Astrocyte of the cerebellum (primary cell): ENCODE measurements at regions not wholly inside any gene's neighbourhood (a gene's known extent, or its start where the extent isn't known, plus 50 kb on each side); places are given as distances from the start of the nearest gene placed in this dataset.
"Not testable (repeated sequence)": the region's sequence is repeated elsewhere in the genome, so short reads cannot be mapped to it uniquely, and the experiment has no call there.

Experiments
- DNase-seq: peaks from one replicate; pipeline ENCODE4 v3.0.0-alpha.2; 2011; ENCODE audit warnings: low read depth
- H3K4me3 ChIP-seq: 2 replicates; pipeline ENCODE4 v1.5.1; 2011; ENCODE audit warnings: mild to moderate bottlenecking, low read depth, low read length, moderate library complexity
- in situ Hi-C: cut with HindIII; loops from 2 replicates; pipeline ENCODE4 v1.10.0; 2017; ENCODE audit warnings: low sequenced_read_pairs
- TF ChIP-seq, protein P1 (sequence below): IDR thresholded peaks from 2 replicates; pipeline ENCODE4 v1.5.1; 2012; ENCODE audit warnings: low read length, low read depth, moderate library complexity, mild to moderate bottlenecking; ENCODE audit errors: missing control alignments

DNA sequence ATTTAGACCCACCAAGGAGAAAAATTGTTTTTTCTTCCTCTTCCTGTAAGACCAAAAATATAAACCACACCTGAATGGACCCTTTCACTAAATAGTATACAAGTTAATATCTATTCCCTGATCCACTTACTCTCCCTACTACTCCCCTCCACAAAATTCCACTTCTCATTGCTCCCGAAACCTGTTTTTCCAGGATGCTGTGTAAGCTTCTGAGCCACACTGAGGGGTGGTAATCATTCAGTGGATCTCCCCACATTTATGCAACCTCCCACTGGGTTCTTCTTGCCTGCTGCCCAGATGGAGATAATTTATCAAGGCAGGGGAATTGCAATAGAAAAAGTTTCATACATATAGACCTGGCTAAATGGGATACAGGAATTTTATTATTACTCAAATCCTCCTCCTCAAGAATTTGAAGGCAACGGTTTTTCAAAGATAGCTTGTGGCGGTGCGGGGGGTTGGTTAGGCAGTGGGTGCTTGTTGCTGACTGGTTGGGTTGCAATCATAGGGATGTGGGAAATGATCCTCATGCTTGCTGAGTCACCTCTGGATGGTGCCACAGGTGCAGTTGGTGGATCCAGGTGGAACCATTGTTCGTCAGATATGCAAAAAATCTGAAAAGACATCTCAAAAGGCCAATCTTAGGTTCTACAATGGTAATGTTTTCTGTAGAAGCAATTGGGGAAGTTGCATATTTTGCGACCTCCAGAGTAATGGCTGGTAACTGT lies 970.3 kb downstream of the CNTNAP5 start:
- H3K4me3 ChIP-seq: no peak overlapping the region
- in situ Hi-C loops: loop anchor here (5.0 kb wide), 1 partner anchor 148 kb away; no protein-coding TSS in a partner anchor
- no peak for DNase-seq
- TF ChIP-seq, protein P1, sequence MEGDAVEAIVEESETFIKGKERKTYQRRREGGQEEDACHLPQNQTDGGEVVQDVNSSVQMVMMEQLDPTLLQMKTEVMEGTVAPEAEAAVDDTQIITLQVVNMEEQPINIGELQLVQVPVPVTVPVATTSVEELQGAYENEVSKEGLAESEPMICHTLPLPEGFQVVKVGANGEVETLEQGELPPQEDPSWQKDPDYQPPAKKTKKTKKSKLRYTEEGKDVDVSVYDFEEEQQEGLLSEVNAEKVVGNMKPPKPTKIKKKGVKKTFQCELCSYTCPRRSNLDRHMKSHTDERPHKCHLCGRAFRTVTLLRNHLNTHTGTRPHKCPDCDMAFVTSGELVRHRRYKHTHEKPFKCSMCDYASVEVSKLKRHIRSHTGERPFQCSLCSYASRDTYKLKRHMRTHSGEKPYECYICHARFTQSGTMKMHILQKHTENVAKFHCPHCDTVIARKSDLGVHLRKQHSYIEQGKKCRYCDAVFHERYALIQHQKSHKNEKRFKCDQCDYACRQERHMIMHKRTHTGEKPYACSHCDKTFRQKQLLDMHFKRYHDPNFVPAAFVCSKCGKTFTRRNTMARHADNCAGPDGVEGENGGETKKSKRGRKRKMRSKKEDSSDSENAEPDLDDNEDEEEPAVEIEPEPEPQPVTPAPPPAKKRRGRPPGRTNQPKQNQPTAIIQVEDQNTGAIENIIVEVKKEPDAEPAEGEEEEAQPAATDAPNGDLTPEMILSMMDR: no peak

DNA sequence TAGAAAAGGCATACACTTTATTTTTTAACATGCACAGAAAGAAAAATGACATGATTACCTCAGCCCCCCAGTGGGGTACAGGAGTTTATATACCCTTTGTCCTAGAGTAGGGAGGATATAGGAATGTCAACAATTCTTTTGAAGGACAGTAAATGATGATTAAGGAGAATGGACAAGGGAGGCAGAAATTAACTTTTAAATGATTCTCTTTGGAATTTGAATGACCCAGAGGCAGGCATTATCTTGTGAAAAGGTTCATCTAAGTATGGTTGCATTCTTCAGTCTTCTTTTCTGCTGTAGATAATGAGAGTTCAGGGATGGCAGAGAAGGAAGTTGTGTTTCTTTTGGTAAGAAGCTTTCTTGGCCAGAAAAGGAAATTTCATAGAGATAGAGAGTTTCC lies 971.3 kb downstream of the CNTNAP5 start:
- DNase-seq: no peak
- no peak overlapping the region for H3K4me3 ChIP-seq
- TF ChIP-seq, protein P1: no peak
- in situ Hi-C loops: loop anchor here (5.0 kb wide), 1 partner anchor 149 kb away; no protein-coding TSS in a partner anchor

DNA sequence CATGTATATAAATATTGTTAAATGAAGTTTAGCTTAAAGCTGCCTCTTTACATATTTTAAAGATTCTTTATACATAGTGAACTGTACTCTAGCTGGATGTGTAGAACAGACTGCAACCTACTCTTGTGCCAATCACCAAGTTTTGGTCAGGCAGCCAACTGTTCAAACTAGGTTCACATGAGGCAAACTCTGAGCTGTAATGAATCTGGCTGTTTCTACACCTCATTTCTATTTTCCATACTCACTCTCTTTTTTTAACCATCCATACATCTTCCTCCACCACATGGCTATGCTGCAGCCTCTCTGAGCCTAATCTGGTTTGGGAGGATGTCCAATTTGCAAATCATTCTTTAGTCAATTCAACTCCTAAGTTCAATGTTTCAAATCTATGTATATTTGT lies 974.8 kb downstream of the CNTNAP5 start:
- in situ Hi-C loops: loop anchor here (5.0 kb wide), 1 partner anchor 153 kb away; no protein-coding TSS in a partner anchor
- no peak overlapping the region for H3K4me3 ChIP-seq
- DNase-seq: no peak
- TF ChIP-seq, protein P1: no peak

DNA sequence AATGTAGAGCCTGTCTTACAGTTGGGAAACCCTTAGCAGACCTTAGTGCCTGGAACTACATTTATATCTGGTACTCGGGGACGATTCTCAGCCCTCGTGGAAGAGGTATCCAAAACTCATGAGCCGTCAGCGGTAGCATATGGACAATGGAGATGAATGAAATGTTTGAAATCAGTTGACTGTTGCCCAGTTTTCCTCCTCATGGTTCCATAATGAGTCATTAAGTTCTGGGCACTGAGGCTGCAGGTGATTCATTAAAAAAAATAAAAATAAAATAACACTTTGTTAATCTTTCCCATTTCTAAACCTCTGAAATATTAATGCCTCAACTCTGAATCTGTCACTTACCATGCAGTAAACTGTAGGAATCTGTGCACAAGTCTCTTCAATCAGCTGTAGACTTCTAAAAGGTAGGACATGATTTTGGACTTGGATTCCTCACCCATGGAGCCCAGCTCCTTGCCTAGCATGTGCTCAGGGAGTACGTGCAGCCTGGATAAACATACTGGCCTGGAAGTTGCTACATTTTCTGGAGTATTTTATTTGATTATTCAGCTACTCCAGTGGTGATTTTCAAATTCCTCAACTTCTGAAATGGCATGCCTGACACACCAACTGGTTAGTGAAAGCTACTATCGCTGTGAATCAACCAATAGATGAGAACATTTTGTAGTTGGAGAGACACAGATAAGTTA lies 979.2 kb downstream of the CNTNAP5 start:
- DNase-seq: no peak
- TF ChIP-seq, protein P1: no peak
- in situ Hi-C loops: no loop called here
- no peak overlapping the region for H3K4me3 ChIP-seq

DNA sequence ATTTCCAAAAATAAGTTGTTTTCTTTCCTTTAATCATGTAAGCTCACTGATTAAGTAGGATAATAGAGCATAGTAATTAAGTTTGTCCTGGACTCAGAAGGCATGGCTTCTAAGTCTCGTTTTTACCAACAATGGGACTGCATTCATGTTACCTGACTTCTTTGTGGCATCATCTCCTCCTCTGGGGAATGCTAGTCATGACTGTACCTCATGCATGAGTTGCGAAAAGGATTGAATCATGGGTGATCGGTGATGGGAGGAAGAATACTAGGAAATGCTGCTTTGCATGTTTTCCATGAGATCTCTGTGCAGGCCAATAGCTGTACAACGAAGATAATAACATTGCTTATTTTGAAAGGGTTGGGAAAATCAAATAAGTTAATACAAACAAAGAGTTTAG lies 981.6 kb downstream of the CNTNAP5 start:
- H3K4me3 ChIP-seq: no peak overlapping the region
- TF ChIP-seq, protein P1: no peak
- in situ Hi-C loops: no loop called here
- DNase-seq: no peak

DNA sequence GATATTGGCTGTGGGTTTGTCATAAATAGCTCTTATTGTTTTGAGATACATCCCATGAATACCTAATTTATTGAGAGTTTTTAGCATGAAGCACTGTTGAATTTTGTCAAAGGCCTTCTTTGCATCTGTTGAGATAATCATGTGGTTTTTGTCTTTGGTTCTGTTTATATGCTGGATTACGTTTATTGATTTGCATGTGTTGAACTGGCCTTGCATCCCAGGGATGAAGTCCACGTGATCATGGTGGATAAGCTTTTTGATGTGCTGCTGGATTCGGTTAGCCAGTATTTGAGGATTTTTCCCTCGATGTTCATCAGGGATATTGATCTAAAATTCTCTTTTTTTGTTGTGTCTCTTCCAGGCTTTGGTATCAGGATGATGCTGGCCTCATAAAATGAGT lies 1003.6 kb downstream of the CNTNAP5 start:
- H3K4me3 ChIP-seq, DNase-seq, in situ Hi-C loops: not testable (repeated sequence)

DNA sequence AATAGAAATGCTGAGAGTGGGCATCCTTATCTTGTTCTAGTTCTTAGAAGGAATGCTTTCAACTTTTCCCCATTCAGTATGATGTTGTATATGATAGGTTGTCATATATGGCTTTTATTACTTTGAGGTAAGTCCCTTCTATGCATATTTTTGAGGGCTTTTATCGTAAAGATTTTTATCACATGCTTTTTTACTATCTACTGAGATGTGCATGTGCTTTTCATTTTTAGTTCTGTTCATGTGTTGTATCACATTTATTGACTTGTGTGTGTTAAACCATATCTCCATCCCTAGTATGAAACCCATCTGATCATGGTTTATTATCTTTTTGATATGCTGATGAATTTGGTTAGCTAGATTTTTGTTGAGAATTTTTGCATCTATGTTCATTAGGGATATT lies 1008.8 kb downstream of the CNTNAP5 start:
- H3K4me3 ChIP-seq: no peak overlapping the region
- no peak for DNase-seq
- TF ChIP-seq, protein P1: no peak
- in situ Hi-C loops: no loop called here
